ENCODE measurements at regions not wholly inside any gene's neighbourhood (a gene's known extent, or its start where the extent isn't known, plus 50 kb on each side); places are given as distances from the start of the nearest gene placed in this dataset.

DNA sequence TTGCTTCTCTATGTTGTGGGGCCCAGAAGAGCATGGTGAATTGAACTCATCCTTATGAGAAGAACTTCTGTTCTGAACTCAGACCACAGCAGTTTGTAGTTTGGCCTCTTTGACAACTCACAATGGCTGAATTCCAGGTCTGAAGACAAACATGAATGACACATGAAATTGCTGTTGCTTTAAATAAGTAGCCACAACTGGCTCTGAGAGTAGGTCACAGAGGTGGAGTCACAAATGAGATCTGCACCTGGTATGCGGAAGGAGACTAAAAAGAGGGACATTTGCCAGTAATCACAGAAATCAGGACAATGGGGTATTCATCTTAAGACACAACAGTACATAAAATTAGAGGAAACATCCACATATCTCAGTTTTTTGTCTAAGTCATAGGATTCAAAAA, 290.3 kb upstream of the MMADHC start:
- TF ChIP-seq POLR2A (IDR thresholded peaks at IDR 0.05) (no peak), POLR2AphosphoS5 (IDR thresholded peaks at IDR 0.05) (no peak)

Measured in suprapubic skin (tissue), 4 donors.